Umbilical cord (tissue), 1 donor: ENCODE measurements at regions not wholly inside any gene's neighbourhood (a gene's known extent, or its start where the extent isn't known, plus 50 kb on each side); places are given as distances from the start of the nearest gene placed in this dataset.

Experiments
- DNase-seq: peaks from one replicate; pipeline ENCODE4 v3.0.0-alpha.2; 2015; ENCODE audit warnings: low spot score

GRCh38 chr4:67124716-67125115 is 420.6 kb downstream of the CENPC start:
- DNase-seq: no peak

- DNase-seq: peak; percentile 11
These were observed 423.3 kb downstream of the CENPC start for GRCh38 chr4:67122029-67122428.

- no peak for DNase-seq
These were observed 424.9 kb downstream of the CENPC start for GRCh38 chr4:67120369-67120768.

GRCh38 chr4:67109276-67109675 is 436.0 kb downstream of the CENPC start:
- no peak for DNase-seq

GRCh38 chr4:67106861-67107460 is 438.3 kb downstream of the CENPC start:
- DNase-seq: no peak

- peak; percentile 6 for DNase-seq
These were observed 441.2 kb downstream of the CENPC start for GRCh38 chr4:67104145-67104544.

- DNase-seq: no peak
These were observed 442.1 kb downstream of the CENPC start for GRCh38 chr4:67103001-67103747.

GRCh38 chr4:67101612-67102011 is 443.7 kb downstream of the CENPC start:
- no peak for DNase-seq

GRCh38 chr4:67092351-67092750 is 453.0 kb downstream of the CENPC start:
- DNase-seq: no peak

GRCh38 chr4:67091673-67092072 is 453.6 kb downstream of the CENPC start:
- no peak for DNase-seq

GRCh38 chr4:67087897-67088296 is 457.4 kb downstream of the CENPC start:
- no peak for DNase-seq

- no peak for DNase-seq
These were observed 460.5 kb downstream of the CENPC start for GRCh38 chr4:67084783-67085182.

- DNase-seq: no peak
These were observed 461.8 kb downstream of the CENPC start for GRCh38 chr4:67083496-67083895.

- no peak for DNase-seq
These were observed 462.6 kb downstream of the CENPC start for GRCh38 chr4:67082746-67083145.

GRCh38 chr4:67080046-67080557 is 465.2 kb downstream of the CENPC start:
- no peak for DNase-seq

- DNase-seq: no peak
These were observed 473.7 kb downstream of the CENPC start for GRCh38 chr4:67071641-67072040.

GRCh38 chr4:67055319-67055718 is 490.0 kb downstream of the CENPC start:
- no peak for DNase-seq

GRCh38 chr4:67054896-67055295 is 490.4 kb downstream of the CENPC start:
- DNase-seq: no peak

GRCh38 chr4:67052814-67053675 is 492.3 kb downstream of the CENPC start:
- no peak for DNase-seq

- no peak for DNase-seq
These were observed 494.1 kb downstream of the CENPC start for GRCh38 chr4:67051000-67051789.

GRCh38 chr4:67049446-67049845 is 495.9 kb downstream of the CENPC start:
- no peak for DNase-seq
